Heart left ventricle (tissue), 16 donors: ENCODE measurements at regions not wholly inside any gene's neighbourhood (a gene's known extent, or its start where the extent isn't known, plus 50 kb on each side); places are given as distances from the start of the nearest gene placed in this dataset.

Experiments used
- ATAC-seq, 4 donors: fragments of 200-7000 bp; cut with Tn5 transposase; one replicate each; pipeline ENCODE4 v1.9.1; 2020 to 2022; ENCODE audit warnings: moderate library complexity in 4 of 4, mild to moderate bottlenecking in 3 of 4, moderate number of reproducible peaks in 1 of 4
- DNase-seq, 5 donors: peaks; one replicate each; pipeline ENCODE4 v3.0.0-alpha.2; 2020
- H3K27ac ChIP-seq, 12 donors: fragments of 200-600 bp; sonication (generic) in 4 of 12; one replicate each; pipeline versions ENCODE4 v1.5.0 to v1.8.0; 2016 to 2022; ENCODE audit warnings: mild to moderate bottlenecking in 2 of 12
- H3K27me3 ChIP-seq, 9 donors: fragments of 200-600 bp; sonication (generic) in 2 of 9; one replicate each; pipeline versions ENCODE4 v1.5.1 to v1.8.0; 2016 to 2022; ENCODE audit warnings: mild to moderate bottlenecking in 3 of 9
- H3K36me3 ChIP-seq, 9 donors: fragments of 200-600 bp; sonication (generic) in 2 of 9; one replicate each; pipeline versions ENCODE4 v1.5.0 to v1.8.0; 2018 to 2022; ENCODE audit warnings: mild to moderate bottlenecking in 2 of 9
- H3K4me1 ChIP-seq, 12 donors: fragments of 200-600 bp; sonication (generic) in 4 of 12; one replicate each; pipeline versions ENCODE4 v1.5.0 to v1.8.0; 2016 to 2022; ENCODE audit warnings: mild to moderate bottlenecking in 3 of 12
- H3K4me3 ChIP-seq, 12 donors: fragments of 200-600 bp; sonication (generic) in 4 of 12; one replicate each; pipeline versions ENCODE4 v1.5.0 to v1.8.0; 2017 to 2022; ENCODE audit warnings: mild to moderate bottlenecking in 9 of 12, moderate library complexity in 4 of 12
- H3K9me3 ChIP-seq, 12 donors: fragments of 200-600 bp; sonication (generic) in 4 of 12; one replicate each; pipeline versions ENCODE4 v1.5.0 to v1.8.0; 2016 to 2022; ENCODE audit warnings: mild to moderate bottlenecking in 1 of 12
- POLR2A ChIP-seq, 2 donors: fragments of 450-650 bp; IDR thresholded peaks; one replicate each; pipeline ENCODE4 v1.6.1; 2017; ENCODE audit warnings: antibody characterized with exemption in 2 of 2, mild to moderate bottlenecking in 2 of 2, moderate library complexity in 2 of 2
- WGBS, 4 donors: extraction: QIAGEN DNeasy Blood & Tissue Kit in 2 of 4; methylation state at CpG; one replicate each; pipeline versions ENCODE4 v1.1.5 to v1.1.7; 2013 to 2018; 5-methylcytosine and 5-hydroxymethylcytosine counted together
- intact Hi-C, 10 donors: fragments of 100-400 bp; cut with DNase I; formaldehyde crosslinking; loops; one replicate each; pipeline versions ENCODE4 v1.11.1 to v1.14.2; 2022
- TF ChIP-seq, protein P1 (sequence below), 12 donors: fragments of 200-600 bp; sonication (generic) in 4 of 12; IDR thresholded peaks; one replicate each; pipeline versions ENCODE4 v1.5.0 to v1.8.0; 2018 to 2022; ENCODE audit warnings: antibody characterized with exemption in 12 of 12, mild to moderate bottlenecking in 5 of 12
- donor health status: ischemic (EF 13 %, LVEDD 7.1; RV severe dilation, severe dysfunction).
- donor health status: healthy with polysubstance abuse.
- donor health status: DM: no; HTN: yes; CAD: no.
- donor health status: DM: no; HTN: no; CAD: no.
- donor health status: ischemic (EF 25% LVEDD 6.9; RV normal size, moderate dysfunction).
- donor health status: ischemic (EF 25% LVEDD 5.7; RV mildly dilated, moderate dysfunction).
- donor health status: healthy.
- donor health status: DM: yes; HTN: yes; CAD: no.
- donor health status: ischemic (EF 35%, LVEDD 5.7; RV mildly dilated, moderate dysfunction).
- donor health status: nonischemic (EF 11% LVEDD 7.7; RV severe dilation, severe dysfunction).
- donor health status: DM: yes; HTN: yes; CAD: no.
- donor health status: PGD.
- donor health status: ischemic (EF 29% LVEDD 5.4; RV normal size, mild dysfunction).
- donor health status: nonischemic (EF 23%, LVEDD 6.1; RV moderate dilation, normal function).

DNA sequence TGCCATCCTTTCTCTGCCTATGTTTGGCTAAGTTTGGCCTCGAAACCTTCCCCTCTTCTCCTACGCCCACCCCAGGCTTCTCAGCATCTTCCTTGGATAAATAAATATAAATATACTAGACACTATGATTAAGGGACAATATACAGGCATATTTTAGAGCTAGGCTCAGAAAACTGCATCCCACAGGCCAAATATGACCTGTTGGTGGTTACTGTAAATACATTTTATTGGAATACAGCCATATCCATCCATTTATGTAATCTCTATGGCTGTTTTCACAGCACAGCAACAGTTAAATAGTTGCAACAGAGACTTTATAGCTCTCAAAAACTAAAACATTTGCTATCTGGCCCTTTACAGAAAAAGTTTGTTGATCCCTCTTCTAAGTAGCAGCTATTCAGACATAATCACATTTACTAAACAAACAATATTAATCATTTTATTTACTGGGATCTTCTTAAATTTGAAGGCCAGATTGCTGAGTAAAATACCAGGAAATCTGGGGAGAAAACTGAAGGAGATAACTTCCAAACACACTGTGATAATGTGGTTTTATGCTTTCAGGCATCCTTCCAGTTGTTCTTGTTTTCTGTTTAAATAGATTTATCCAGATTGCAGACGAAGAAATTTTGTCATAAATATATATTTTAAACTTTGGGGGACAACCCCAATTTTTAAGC is 269.7 kb upstream of the THRB start:
- H3K27me3 ChIP-seq, result no peaks in the 10 kb centered on the region
- H3K9me3 ChIP-seq, result no peaks in the 10 kb centered on the region
- WGBS, 4 donors, result 54 to 85% (median 82%) methylated on average over 3 of the region's 3 CpGs
- DNase-seq, result no peak
- TF ChIP-seq, protein P1, sequence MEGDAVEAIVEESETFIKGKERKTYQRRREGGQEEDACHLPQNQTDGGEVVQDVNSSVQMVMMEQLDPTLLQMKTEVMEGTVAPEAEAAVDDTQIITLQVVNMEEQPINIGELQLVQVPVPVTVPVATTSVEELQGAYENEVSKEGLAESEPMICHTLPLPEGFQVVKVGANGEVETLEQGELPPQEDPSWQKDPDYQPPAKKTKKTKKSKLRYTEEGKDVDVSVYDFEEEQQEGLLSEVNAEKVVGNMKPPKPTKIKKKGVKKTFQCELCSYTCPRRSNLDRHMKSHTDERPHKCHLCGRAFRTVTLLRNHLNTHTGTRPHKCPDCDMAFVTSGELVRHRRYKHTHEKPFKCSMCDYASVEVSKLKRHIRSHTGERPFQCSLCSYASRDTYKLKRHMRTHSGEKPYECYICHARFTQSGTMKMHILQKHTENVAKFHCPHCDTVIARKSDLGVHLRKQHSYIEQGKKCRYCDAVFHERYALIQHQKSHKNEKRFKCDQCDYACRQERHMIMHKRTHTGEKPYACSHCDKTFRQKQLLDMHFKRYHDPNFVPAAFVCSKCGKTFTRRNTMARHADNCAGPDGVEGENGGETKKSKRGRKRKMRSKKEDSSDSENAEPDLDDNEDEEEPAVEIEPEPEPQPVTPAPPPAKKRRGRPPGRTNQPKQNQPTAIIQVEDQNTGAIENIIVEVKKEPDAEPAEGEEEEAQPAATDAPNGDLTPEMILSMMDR (IDR thresholded peaks at IDR 0.05), result no peak
- TF ChIP-seq POLR2A (IDR thresholded peaks at IDR 0.05), result no peak
- ATAC-seq, result no peak
- no peaks in the 10 kb centered on the region for H3K36me3 ChIP-seq
- intact Hi-C loops, result no loop called here
- H3K27ac ChIP-seq, result no peak overlapping the region
- H3K4me3 ChIP-seq, result no peak overlapping the region
- no peaks in the 10 kb centered on the region for H3K4me1 ChIP-seq

DNA sequence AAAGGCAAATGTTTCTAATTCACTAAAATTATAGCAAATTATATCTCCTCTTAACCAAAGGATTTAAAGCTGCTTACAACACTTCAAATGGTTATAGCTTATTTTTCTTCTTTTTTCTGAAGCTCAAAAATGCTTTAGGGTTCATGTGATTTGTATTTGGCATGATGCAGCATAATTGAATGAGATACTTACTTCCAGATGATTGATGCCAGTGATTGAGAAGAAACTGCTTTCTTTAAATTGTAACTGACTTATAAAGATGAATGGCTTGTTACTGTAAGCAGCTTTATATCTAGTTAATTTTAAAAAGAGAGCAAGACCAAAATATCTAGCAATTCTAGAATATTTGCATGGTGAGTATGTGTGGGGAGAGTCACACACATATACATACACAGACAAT is 270.7 kb upstream of the THRB start:
- TF ChIP-seq POLR2A (IDR thresholded peaks at IDR 0.05), result no peak
- TF ChIP-seq, protein P1 (IDR thresholded peaks at IDR 0.05), result no peak

DNA sequence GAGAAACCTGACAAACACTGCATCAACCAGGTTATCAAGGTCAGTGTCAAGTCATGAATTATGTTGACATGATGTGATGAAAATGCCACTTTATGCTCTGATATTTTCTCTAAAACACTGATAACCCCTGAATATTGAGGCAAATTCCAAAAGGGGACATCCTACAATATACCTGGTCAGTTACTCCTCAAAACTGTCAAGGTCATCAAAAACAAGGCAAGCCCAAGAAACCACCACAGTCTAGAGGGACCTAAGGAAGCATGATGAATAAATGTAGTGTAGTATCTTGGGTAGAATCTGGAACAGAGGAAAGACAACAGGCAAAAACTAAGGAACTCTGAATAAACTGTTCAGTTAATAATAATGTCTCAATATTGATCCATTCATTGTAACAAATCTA is 275.3 kb upstream of the THRB start:
- H3K9me3 ChIP-seq, result no peaks in the 10 kb centered on the region
- H3K27me3 ChIP-seq, result no peaks in the 10 kb centered on the region
- TF ChIP-seq, protein P1 (IDR thresholded peaks at IDR 0.05), result no peak
- no peak for TF ChIP-seq POLR2A (IDR thresholded peaks at IDR 0.05)
- intact Hi-C loops, result loop anchor here (5.0 to 10.0 kb wide), 7 partner anchors 195 to 1085 kb away; no protein-coding TSS in a partner anchor
- H3K36me3 ChIP-seq, result no peaks in the 10 kb centered on the region
- DNase-seq, result no peak
- H3K27ac ChIP-seq, result no peak overlapping the region
- H3K4me3 ChIP-seq, result no peak overlapping the region
- no peak for ATAC-seq
- no peaks in the 10 kb centered on the region for H3K4me1 ChIP-seq

More for the DNA sequence above, 270.7 kb upstream of the THRB start:
- ATAC-seq, result no peak
- H3K36me3 ChIP-seq, result no peaks in the 10 kb centered on the region
- no peaks in the 10 kb centered on the region for H3K4me1 ChIP-seq
- no peaks in the 10 kb centered on the region for H3K27me3 ChIP-seq
- H3K4me3 ChIP-seq, result no peak overlapping the region
- H3K27ac ChIP-seq, result no peak overlapping the region
- intact Hi-C loops, result no loop called here
- H3K9me3 ChIP-seq, result no peaks in the 10 kb centered on the region
- no peak for DNase-seq

DNA sequence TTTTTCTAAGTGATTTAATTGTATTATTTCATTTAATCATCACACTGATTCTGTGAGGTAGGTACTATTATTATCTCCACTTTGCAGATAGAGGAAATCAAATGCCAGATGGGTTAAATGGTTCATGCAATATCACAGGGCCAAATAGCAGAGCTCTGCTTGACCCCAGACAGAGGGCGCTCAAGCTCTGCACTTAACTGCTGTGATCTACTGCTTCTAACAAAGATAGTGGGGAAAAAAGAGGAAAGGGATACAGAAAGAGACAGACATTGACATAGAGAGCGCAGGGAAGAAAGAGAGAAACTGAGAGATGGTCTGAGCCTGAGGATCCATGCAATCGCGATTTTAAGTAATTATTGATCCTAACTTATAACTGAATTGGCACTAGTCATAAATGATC is 279.1 kb upstream of the THRB start:
- peak; percentile 67 to 85 (median 78) for ATAC-seq
- 16 to 19% (median 17%) methylated on average over 4 of the region's 4 CpGs for WGBS, 4 donors
- Histone ChIP-seq H3K4me1 (no peaks in the 10 kb centered on the region), H3K9me3 (no peaks in the 10 kb centered on the region), H3K27ac (no peak overlapping the region), H3K36me3 (no peaks in the 10 kb centered on the region), H3K4me3 (no peak overlapping the region), H3K27me3 (no peaks in the 10 kb centered on the region)
- intact Hi-C loops, result loop anchor here (2.0 to 10.0 kb wide), 9 partner anchors 191 to 1081 kb away; no protein-coding TSS in a partner anchor
- TF ChIP-seq POLR2A (IDR thresholded peaks at IDR 0.05), result no peak
- TF ChIP-seq, protein P1 (IDR thresholded peaks at IDR 0.05), result peak; percentile 53 to 84 (median 74)
- DNase-seq, result peak; percentile 25 to 68 (median 45)
